ENCODE measurements at regions not wholly inside any gene's neighbourhood (a gene's known extent, or its start where the extent isn't known, plus 50 kb on each side); places are given as distances from the start of the nearest gene placed in this dataset.

GRCh38 chr5:144083185-144083584, 87.3 kb downstream of the YIPF5 start:
- no peak for FAIRE-seq

GRCh38 chr5:144084971-144085370, 85.5 kb downstream of the YIPF5 start:
- FAIRE-seq: no peak

GRCh38 chr5:144085381-144085780, 85.1 kb downstream of the YIPF5 start:
- FAIRE-seq: no peak

GRCh38 chr5:144086295-144086694, 84.2 kb downstream of the YIPF5 start:
- FAIRE-seq: peak; percentile 5

GRCh38 chr5:144087576-144087975, 82.9 kb downstream of the YIPF5 start:
- FAIRE-seq: no peak

GRCh38 chr5:144088206-144089064, 82.0 kb downstream of the YIPF5 start:
- FAIRE-seq: no peak

- FAIRE-seq: no peak
These were observed 80.9 kb downstream of the YIPF5 start for GRCh38 chr5:144089401-144090021.

- FAIRE-seq: no peak
These were observed 78.0 kb downstream of the YIPF5 start for GRCh38 chr5:144092508-144092907.

- FAIRE-seq: no peak
These were observed 77.1 kb downstream of the YIPF5 start for GRCh38 chr5:144093400-144093799.

- no peak for FAIRE-seq
These were observed 76.6 kb downstream of the YIPF5 start for GRCh38 chr5:144093868-144094267.

GRCh38 chr5:144100702-144101101, 69.8 kb downstream of the YIPF5 start:
- no peak for FAIRE-seq

- no peak for FAIRE-seq
These were observed 68.8 kb downstream of the YIPF5 start for GRCh38 chr5:144101616-144102015.

GRCh38 chr5:144102361-144102760, 68.1 kb downstream of the YIPF5 start:
- no peak for FAIRE-seq

GRCh38 chr5:144102979-144103378, 67.5 kb downstream of the YIPF5 start:
- FAIRE-seq: no peak

GRCh38 chr5:144103611-144104485, 66.6 kb downstream of the YIPF5 start:
- FAIRE-seq: no peak

- no peak for FAIRE-seq
These were observed 65.1 kb downstream of the YIPF5 start for GRCh38 chr5:144105371-144105770.

GRCh38 chr5:144108131-144108530, 62.3 kb downstream of the YIPF5 start:
- no peak for FAIRE-seq

Measured in islet of Langerhans (tissue), 1 donor.